Endothelial cell of umbilical vein (primary cell): ENCODE measurements at regions not wholly inside any gene's neighbourhood (a gene's known extent, or its start where the extent isn't known, plus 50 kb on each side); places are given as distances from the start of the nearest gene placed in this dataset.

Source experiments
- BruUV-seq: library from RNA; stranded (reverse); fragments of 400-500 nt; replicated peaks from 2 replicates; lab custom pipeline; 2021; lab: Mats Ljungman, UMichigan
- CTCF ChIA-PET: fragments of 300-600, 350-600 bp; sonication (Branson Sonifier 250); formaldehyde crosslinking; loops from one replicate; lab custom pipeline; 2021; ENCODE audit warnings: antibody characterized with exemption, inconsistent platforms; lab: Charles Lee
- POLR2A ChIA-PET: fragments of 300-600, 350-600 bp; sonication (Branson Sonifier 250); formaldehyde crosslinking; loops from one replicate; lab custom pipeline; 2021; ENCODE audit warnings: antibody characterized with exemption, inconsistent platforms; lab: Charles Lee
- DNase-seq: peaks from one replicate; pipeline ENCODE4 v3.0.0-alpha.2; 2011; ENCODE audit warnings: low read depth, low spot score
- FAIRE-seq: peaks from 2 replicates; lab custom pipeline; 2011; peaks lifted over from hg19 to GRCh38; lab: Jason Lieb, UNC
- H2AFZ ChIP-seq: 2 replicates; pipeline ENCODE4 v1.6.0; 2012; ENCODE audit warnings: low read depth, low read length, control low read depth, inconsistent platforms
- H3K27ac ChIP-seq: 2 replicates; pipeline ENCODE4 v1.5.1; 2011; ENCODE audit warnings: low read depth, mild to moderate bottlenecking, control low read depth, low read length, moderate library complexity; ENCODE audit not compliant: insufficient read depth
- H3K27me3 ChIP-seq, 2 experiments: 2 replicates each; pipeline versions ENCODE4 v1.6.0 to v1.6.1; 2011; ENCODE audit warnings: low read length in 2 of 2, mixed read lengths in 1 of 2; ENCODE audit not compliant: control insufficient read depth in 2 of 2, insufficient read depth in 2 of 2
- H3K36me3 ChIP-seq, 2 experiments: 2 replicates in 1 of 2; 3 replicates in 1 of 2; pipeline ENCODE4 v1.5.1; 2011; ENCODE audit warnings: low read length in 2 of 2, mild to moderate bottlenecking in 1 of 2, moderate library complexity in 1 of 2; ENCODE audit not compliant: control insufficient read depth in 2 of 2, insufficient read depth in 2 of 2; ENCODE audit errors: extremely low read depth in 1 of 2
- H3K4me1 ChIP-seq: 3 replicates; pipeline ENCODE4 v1.5.1; 2011; ENCODE audit warnings: mild to moderate bottlenecking, low read length; ENCODE audit not compliant: control insufficient read depth, insufficient read depth; ENCODE audit errors: extremely low read depth
- H3K4me2 ChIP-seq: 2 replicates; pipeline ENCODE4 v1.6.1; 2011; ENCODE audit warnings: low read length, control low read depth, mixed read lengths; ENCODE audit not compliant: insufficient read depth
- H3K4me3 ChIP-seq, 3 experiments: fragments of 200-600 bp in 1 of 3; sonication (generic), shearing (Covaris generic) in 1 of 3; replicated peaks in 1 of 3; 2 replicates each; pipeline ENCODE4 v1.5.1; 2011 to 2016; ENCODE audit warnings: control low read depth in 3 of 3, low read length in 3 of 3, mild to moderate bottlenecking in 2 of 3, inconsistent platforms in 1 of 3, low read depth in 1 of 3, moderate library complexity in 1 of 3; ENCODE audit not compliant: insufficient read depth in 1 of 3
- H3K79me2 ChIP-seq: 2 replicates; pipeline ENCODE4 v1.6.0; 2012; ENCODE audit warnings: low read length, inconsistent platforms; ENCODE audit not compliant: control insufficient read depth, insufficient read depth
- H3K9ac ChIP-seq: replicated peaks from 2 replicates; pipeline ENCODE3; 2011; ENCODE audit warnings: low read length, control low read depth; ENCODE audit not compliant: insufficient read depth; ENCODE audit errors: extremely low read depth
- H3K9me1 ChIP-seq: replicated peaks from 3 replicates; pipeline ENCODE4 v1.6.0; 2011; ENCODE audit warnings: mild to moderate bottlenecking, low read length; ENCODE audit not compliant: control insufficient read depth, insufficient read depth; ENCODE audit errors: extremely low read depth
- H3K9me3 ChIP-seq: replicated peaks from 2 replicates; pipeline ENCODE4 v1.5.1; 2012; ENCODE audit warnings: low read length, inconsistent platforms; ENCODE audit not compliant: control insufficient read depth, insufficient read depth
- H4K20me1 ChIP-seq: replicated peaks from 2 replicates; pipeline ENCODE3; 2011; ENCODE audit warnings: mild to moderate bottlenecking, low read length; ENCODE audit not compliant: control insufficient read depth, insufficient read depth; ENCODE audit errors: extremely low read depth
- EZH2 ChIP-seq: IDR thresholded peaks from 2 replicates; pipeline ENCODE4 v1.6.1; 2012; ENCODE audit warnings: borderline replicate concordance, low read depth, mild to moderate bottlenecking, moderate library complexity, low read length, inconsistent platforms; ENCODE audit not compliant: severe bottlenecking
- FOS ChIP-seq: IDR thresholded peaks from 2 replicates; pipeline ENCODE4 v1.6.1; 2011; ENCODE audit warnings: mild to moderate bottlenecking, low read length, moderate library complexity, borderline replicate concordance; ENCODE audit not compliant: insufficient read depth
- GATA2 ChIP-seq: IDR thresholded peaks from 2 replicates; pipeline ENCODE4 v1.7.0; 2011; ENCODE audit warnings: low read depth, mild to moderate bottlenecking, moderate library complexity, mixed read lengths, low read length; ENCODE audit not compliant: insufficient read length, insufficient read depth
- JUN ChIP-seq: IDR thresholded peaks from 2 replicates; pipeline ENCODE4 v1.6.1; 2011; ENCODE audit warnings: borderline replicate concordance, low read depth; ENCODE audit not compliant: insufficient read length, insufficient read depth
- MYC ChIP-seq: IDR thresholded peaks from one replicate; pipeline ENCODE4 v1.6.1; 2011; ENCODE audit warnings: mild to moderate bottlenecking, low read depth, low read length
- POLR2A ChIP-seq: IDR thresholded peaks from 2 replicates; pipeline ENCODE4 v1.6.1; 2012; ENCODE audit warnings: low read depth, mild to moderate bottlenecking, control low read depth, low read length
- POLR2AphosphoS5 ChIP-seq: IDR thresholded peaks from 2 replicates; pipeline ENCODE4 v1.6.1; 2012; ENCODE audit warnings: low read depth, mild to moderate bottlenecking, control low read depth, low read length, moderate library complexity; ENCODE audit not compliant: insufficient read depth
- dilution Hi-C: fragments of 300-500 bp; cut with MboI; formaldehyde crosslinking; loops from one replicate; pipeline ENCODE4 v1.15.0; 2019; ENCODE audit warnings: low sequenced_read_pairs; ENCODE audit not compliant: extremely low pct_ligation_motif_present
- intact Hi-C: fragments of 100-400 bp; cut with micrococcal nuclease; formaldehyde crosslinking; loops from one replicate; pipeline ENCODE4 v1.10.0; 2022
- TF ChIP-seq, protein P1 (sequence below), 2 donors: IDR thresholded peaks; 1 replicate in 1 of 2; 2 replicates in 1 of 2; pipeline ENCODE4 v1.5.1; 2011; ENCODE audit warnings: low read length in 2 of 2, mild to moderate bottlenecking in 2 of 2, moderate library complexity in 2 of 2, control low read depth in 1 of 2, inconsistent platforms in 1 of 2, low read depth in 1 of 2; ENCODE audit not compliant: insufficient read depth in 1 of 2; ENCODE audit errors: extremely low read depth in 1 of 2
- TF ChIP-seq, protein P2 (sequence below): IDR thresholded peaks from 2 replicates; pipeline ENCODE4 v1.6.1; 2011; ENCODE audit not compliant: insufficient read depth, insufficient read length

DNA sequence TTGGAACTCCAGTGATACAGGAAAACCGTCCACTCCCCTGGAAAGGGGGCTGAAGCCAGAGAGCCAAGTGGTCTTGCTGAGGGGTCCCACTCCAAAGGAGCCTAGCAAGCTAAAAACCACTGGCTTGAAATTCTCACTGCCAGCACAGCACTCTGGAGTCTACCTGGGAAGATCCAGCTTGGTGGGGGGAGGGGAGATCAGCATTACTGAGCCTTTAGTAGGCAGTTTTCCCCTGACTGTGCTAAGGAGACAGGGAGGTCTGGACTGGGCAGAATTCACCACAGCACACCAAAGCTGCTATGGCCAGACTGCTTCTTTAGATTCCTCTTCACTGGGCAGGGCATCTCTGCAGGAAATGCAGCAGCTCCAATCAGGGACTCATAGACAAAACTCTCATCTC lies 510.7 kb upstream of the LRRTM1 start:
- no peaks in the 10 kb centered on the region for H3K9me3 ChIP-seq
- no peaks in the 10 kb centered on the region for H3K36me3 ChIP-seq
- H3K27ac ChIP-seq = no peak overlapping the region
- H3K4me1 ChIP-seq = no peaks in the 10 kb centered on the region
- H4K20me1 ChIP-seq = no peaks in the 10 kb centered on the region
- no TSS peak for BruUV-seq
- DNase-seq (no peak), FAIRE-seq (no peak)
- no peak overlapping the region for H3K4me3 ChIP-seq
- H3K9ac ChIP-seq = no peak overlapping the region
- TF ChIP-seq, protein P1, sequence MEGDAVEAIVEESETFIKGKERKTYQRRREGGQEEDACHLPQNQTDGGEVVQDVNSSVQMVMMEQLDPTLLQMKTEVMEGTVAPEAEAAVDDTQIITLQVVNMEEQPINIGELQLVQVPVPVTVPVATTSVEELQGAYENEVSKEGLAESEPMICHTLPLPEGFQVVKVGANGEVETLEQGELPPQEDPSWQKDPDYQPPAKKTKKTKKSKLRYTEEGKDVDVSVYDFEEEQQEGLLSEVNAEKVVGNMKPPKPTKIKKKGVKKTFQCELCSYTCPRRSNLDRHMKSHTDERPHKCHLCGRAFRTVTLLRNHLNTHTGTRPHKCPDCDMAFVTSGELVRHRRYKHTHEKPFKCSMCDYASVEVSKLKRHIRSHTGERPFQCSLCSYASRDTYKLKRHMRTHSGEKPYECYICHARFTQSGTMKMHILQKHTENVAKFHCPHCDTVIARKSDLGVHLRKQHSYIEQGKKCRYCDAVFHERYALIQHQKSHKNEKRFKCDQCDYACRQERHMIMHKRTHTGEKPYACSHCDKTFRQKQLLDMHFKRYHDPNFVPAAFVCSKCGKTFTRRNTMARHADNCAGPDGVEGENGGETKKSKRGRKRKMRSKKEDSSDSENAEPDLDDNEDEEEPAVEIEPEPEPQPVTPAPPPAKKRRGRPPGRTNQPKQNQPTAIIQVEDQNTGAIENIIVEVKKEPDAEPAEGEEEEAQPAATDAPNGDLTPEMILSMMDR (IDR thresholded peaks at IDR 0.05; ENCODE audit: extremely low read depth in 1 of 2, insufficient read depth in 1 of 2, low read depth in 1 of 2, low read length in 2 of 2) = no peak
- TF ChIP-seq MYC (no peak), EZH2 (no peak), POLR2AphosphoS5 (no peak), GATA2 (no peak), POLR2A (no peak), FOS (no peak), JUN (no peak)
- TF ChIP-seq, protein P2, sequence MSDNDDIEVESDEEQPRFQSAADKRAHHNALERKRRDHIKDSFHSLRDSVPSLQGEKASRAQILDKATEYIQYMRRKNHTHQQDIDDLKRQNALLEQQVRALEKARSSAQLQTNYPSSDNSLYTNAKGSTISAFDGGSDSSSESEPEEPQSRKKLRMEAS = no peak
- dilution Hi-C loops (no loop called here), intact Hi-C loops (no loop called here)
- no peak overlapping the region for H3K4me2 ChIP-seq
- CTCF ChIA-PET = no interaction called here
- POLR2A ChIA-PET = no interaction called here
- H3K79me2 ChIP-seq = no peaks in the 10 kb centered on the region
- H2AFZ ChIP-seq = no peak overlapping the region
- no peaks in the 10 kb centered on the region for H3K9me1 ChIP-seq
- no peaks in the 10 kb centered on the region for H3K27me3 ChIP-seq
